HL-60 (cell line): ENCODE measurements at regions not wholly inside any gene's neighbourhood (a gene's known extent, or its start where the extent isn't known, plus 50 kb on each side); places are given as distances from the start of the nearest gene placed in this dataset.

ENCODE experiments used
- CTCF ChIP-seq: IDR thresholded peaks from one replicate; pipeline ENCODE4 v1.5.1; 2011; ENCODE audit warnings: low read length, control low read depth, inconsistent platforms; ENCODE audit not compliant: insufficient read depth
- POLR2AphosphoS5 ChIP-seq: IDR thresholded peaks from 2 replicates; pipeline ENCODE4 v1.6.1; 2012; ENCODE audit warnings: low read depth
- REST ChIP-seq: IDR thresholded peaks from 2 replicates; pipeline ENCODE4 v1.6.1; 2012; ENCODE audit warnings: low read depth; ENCODE audit not compliant: insufficient replicate concordance

GRCh38 chr4:151953795-151954372 is 193.1 kb upstream of the GATB start:
- TF ChIP-seq CTCF (no peak), REST (no peak), POLR2AphosphoS5 (no peak)
